Activated T-cell treated with anti-CD3 and anti-CD28 coated beads for 48 hours (primary cell): ENCODE measurements at regions not wholly inside any gene's neighbourhood (a gene's known extent, or its start where the extent isn't known, plus 50 kb on each side); places are given as distances from the start of the nearest gene placed in this dataset.

Experiments used
- DNase-seq: peaks from one replicate; pipeline ENCODE4 v3.0.0-alpha.2; 2020; ENCODE audit warnings: low read depth

DNA sequence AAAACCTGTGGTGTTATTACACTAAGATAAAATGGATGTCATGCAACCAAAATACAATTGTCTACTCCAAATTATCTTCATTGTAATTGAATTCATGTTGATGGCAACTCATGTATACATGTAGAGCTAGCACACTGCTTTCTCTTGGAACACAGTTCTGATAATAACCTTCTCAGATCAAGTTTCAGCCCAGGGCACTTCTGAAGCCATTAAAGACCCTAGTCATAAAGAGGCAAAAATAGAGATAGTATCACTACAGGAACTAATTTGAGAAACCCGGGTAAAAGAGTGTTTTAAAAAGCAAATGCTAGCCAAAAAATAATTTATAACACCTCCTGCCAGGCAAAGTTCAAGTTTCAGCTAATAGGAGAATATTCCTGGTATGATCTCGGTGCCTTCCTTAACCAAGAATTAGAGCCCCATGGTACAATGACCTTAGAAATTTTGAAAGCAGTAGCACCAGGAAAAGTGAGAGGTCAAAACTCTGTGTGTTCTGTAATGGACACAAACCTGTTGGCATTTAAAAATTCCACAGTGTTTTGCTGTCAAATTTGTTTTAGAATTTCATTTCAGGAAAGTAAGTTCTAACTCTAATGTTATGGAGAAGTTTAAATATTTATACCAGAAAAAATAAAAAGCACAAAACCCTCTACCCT lies 105.0 kb upstream of the FRMD6 start:
- no peak for DNase-seq

DNA sequence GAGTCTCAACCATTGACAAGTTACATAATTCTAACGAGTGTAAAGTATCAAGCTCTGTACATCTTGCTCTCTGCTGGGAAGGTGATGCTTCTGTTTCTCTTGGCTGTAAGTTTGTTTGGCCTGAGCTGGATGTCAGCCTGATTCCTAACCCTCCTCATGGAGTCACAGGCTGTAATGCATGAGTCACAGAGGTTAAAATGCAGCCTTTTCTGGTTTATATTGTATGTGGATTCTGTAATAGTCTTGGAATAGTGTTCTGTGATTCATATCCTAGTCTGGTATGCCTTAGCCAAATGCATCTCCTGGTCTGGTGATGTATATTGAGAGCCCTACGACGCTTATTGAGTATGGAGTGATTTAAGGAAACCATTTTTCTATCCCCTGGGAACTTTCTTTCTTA lies 104.5 kb upstream of the FRMD6 start:
- no peak for DNase-seq

DNA sequence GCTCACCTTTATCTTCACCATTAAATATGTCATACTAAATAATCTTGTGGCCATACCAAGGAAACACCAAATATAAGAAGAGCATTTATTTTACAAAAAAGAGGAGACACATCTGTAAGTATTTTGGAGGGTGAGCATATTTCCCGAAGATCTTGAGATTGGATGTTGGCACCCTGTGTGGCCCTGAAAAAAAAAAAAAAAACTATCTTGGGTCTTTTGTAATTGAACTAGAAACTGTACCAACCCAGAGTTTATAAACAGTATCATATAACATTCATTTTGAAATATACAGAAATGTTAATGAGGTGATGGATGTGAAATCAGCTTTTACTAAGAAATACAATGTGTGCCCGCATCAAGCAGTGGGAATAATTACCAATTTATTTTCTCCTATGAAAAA lies 104.0 kb upstream of the FRMD6 start:
- no peak for DNase-seq

DNA sequence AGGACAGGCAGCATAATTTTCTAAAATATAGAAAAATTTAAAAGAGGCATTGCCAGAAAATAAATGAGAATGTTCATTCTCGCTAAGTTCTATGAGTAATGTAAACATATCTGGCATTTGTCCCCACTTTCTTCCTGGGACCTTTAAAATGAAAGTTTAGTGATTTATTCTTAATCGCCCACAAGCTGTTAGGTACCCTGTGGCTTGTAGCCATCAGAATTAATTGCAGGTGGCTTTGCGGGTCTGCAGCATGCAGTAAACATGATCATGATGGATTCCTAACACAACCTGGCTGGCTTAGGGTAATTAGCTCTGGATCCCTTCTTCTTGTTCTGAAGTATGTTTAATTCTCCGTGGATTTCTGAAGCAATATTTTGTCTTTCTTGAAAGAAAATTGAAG lies 103.5 kb upstream of the FRMD6 start:
- DNase-seq: no peak

DNA sequence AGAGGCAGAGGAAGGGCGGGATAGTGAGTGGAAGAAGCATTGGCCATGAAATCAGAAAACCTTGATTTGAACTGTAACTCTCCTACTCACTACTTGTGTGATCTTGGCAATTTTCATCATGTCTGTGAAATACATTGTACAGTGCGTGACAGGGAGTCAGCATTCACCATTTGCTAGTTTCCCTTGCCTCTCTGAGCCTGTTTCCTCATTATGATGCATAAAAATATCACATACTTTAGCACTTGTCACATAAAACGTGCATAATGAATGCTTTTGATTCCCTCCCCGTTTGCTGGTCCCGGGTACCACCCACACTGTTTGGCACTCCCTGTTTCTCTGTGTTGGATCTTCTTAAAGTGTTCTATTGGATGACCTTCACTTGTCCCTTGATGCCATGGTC lies 101.1 kb upstream of the FRMD6 start:
- DNase-seq: no peak

DNA sequence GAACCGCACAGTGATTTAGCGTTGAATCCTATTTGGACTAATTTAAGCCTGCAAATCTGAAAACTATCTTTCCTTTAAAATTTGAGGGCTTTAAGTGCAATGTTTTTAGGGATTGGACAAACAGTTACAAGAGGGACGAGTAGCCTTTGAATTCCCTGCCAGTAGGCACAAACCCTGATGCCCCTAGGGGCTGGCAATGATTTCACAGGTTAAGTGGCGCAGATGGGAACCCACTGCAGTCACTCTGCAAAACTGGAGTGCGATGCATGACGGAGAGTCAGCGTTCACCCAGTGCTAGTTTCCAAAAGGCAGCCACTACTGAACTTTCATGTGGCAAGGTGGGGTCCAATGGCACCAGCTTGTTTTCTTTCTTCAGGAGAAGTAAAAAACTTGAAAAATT lies 99.4 kb upstream of the FRMD6 start:
- no peak for DNase-seq

DNA sequence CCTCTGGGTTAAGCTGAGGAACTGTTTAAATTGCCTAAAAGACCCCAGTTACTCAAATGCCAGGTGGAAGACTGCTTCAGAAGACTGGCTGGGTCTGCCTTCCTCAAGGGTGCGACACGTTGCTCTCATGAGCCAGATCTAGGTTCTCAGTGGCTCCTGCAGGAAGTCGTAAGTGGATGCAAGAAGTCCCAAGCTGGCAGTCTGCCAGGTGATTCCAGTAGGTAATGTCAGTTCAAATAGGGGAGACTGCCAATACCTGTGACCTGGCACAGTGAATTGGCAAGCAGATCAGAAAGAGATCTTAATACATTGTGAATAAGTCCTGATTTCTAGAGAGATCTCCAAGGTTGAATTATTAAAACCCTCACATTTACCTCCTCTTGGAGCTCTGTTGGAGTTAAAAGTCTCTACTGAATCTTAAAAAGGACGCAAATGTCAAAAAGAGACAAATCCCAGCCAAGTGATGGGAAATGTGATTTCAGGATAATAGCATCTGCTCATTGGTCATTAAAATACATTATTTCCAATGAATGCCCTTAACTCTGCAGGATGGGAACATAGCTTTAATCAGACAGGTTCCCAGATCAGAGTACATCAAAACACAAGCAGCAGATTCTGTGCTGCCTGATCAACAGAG lies 98.8 kb upstream of the FRMD6 start:
- DNase-seq: no peak

DNA sequence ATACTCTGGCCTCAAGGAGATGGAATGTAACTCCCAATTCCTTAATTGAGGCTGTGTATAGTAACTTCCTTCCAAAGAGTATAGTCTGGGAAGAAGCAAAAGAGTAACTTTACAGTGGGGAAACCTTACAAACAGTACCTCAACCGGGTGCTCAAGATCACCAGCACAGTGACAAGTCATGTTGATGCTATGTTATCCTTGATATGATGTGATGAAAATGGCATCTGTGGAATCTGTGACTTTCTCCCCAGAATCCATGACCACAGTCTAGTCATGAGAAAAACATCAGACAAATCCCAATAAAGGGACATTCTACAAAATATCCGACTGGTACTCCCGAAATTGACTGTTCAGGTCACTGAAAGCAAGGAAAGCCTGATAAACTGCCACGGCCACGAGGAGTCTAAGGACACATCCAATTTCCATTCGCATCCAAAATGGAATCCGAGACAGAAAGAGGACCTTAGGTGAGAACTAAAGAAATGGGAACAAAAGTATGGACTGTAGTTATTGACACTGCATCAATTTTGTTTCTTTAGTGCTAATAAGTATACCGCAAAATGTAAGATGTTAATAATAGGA lies 97.3 kb upstream of the FRMD6 start:
- DNase-seq: no peak

DNA sequence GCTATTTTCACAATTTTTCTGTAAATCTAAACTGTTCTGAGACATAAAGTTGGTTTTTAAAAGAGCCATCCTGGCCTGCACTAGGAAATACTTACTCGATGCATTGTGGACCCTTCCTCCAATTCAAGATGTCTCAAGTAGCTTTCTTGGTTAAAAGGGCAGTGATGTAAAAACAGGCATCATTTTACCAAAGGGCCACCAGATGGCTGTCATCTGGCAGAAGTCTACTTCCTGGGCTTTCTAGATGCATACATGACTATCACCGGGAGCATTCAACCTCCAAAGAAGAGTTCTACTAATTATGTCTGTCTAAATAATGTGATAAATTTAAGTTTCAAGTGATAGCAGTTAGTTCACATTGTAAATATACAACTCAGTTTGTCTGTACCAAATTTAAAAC lies 96.8 kb upstream of the FRMD6 start:
- no peak for DNase-seq

DNA sequence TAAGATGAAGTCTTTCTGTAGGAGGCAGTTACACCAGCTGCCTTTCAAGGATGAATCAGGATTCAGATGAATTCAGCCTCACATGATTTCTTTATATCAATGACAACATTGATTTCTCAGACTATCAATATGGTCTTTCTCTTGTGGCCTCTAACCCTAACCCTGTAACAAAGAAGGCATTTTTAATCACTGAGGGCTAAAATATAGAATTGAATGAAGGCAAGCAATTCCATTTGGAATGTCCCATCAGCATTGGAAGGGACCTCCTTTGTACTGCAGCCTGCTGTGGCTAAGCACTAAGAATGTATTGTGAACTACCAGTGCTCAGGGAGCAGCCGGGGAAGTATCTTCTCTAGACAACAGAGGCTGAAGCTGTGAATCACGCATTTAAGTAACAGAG lies 90.6 kb upstream of the FRMD6 start:
- DNase-seq: no peak

DNA sequence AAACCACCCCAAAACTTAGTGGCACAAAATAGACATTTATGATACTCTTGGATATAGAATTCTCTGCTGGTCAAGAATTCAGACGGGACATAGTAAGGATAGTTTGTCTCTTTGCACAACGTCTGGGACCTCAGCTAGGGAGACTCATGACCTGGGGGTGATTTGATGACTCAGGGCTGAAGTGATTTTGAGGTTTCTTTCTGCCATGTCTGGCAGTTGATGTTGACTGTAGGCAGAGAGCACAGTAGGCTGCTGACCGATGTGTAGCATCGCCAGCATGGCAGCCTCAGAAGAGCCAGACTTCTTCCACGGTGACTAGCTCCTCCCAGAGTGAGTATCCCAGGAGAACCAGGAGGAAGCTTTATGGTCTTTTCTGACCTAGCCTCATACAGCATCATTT lies 88.9 kb upstream of the FRMD6 start:
- DNase-seq: no peak

DNA sequence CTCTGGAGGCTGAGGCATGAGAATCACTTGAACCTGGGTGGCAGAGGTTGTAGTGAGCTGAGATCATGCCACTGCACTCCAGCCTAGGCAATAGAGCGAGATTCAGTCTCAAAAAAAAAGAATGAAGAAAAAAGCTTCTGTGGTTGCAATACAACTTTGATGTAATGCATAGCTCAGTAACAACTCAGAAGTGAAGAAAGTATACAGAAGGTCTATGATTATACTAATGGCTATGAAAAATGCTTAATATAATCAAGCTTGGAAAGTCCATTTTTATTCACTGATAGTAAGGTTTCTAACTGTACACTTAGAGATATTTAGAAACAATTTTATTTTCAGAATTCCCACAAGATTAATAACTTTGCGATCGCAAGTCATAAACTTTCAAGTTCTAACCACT lies 88.2 kb upstream of the FRMD6 start:
- DNase-seq: no peak

DNA sequence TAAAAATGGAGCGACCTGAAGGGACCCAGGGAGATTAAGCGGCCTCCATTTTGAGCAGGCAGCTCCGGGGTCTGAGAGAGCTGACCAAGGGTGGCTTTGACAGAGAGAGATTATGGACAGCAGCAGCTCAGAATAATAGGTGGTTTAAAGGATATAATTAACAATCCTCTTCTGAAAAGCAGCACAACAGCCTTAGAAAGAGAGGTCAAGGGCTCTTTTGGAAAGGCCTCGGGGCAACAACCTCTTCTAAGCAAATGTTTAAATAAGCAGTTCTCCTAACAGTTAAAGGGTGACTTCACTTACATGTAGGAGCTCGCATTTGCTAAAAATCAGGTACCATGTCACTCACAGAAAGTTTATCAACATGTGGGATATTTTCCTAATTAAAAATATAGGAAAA lies 87.2 kb upstream of the FRMD6 start:
- DNase-seq: no peak

DNA sequence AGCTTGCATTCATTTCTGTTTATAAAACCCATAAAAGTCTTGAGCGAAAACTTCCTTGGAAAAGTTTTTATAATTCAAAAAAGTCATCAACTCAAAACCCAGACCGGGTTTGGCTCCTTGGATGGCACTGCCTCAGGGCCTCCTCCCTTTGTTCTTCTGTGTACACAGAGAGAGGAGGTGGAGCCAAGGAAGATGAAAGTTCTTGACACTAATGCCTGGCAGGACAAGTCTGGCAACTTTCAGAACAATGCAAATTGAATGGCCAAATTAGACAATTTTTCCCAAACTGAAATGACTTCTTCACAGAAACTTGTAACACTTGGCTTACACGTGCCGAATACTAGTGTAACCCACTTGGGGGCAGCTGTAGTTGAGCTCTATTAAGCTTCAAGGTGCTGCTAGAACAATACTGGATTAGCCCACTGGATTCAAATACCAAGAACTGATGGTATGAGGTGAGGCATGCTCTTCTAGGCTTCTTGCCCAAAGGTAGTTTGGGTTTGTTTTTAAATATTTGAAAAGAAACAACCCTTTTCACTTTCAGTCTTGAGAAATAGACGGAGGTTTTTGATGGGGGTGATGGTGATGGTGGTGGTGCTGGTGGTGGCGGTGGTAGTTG lies 86.6 kb upstream of the FRMD6 start:
- DNase-seq: no peak

DNA sequence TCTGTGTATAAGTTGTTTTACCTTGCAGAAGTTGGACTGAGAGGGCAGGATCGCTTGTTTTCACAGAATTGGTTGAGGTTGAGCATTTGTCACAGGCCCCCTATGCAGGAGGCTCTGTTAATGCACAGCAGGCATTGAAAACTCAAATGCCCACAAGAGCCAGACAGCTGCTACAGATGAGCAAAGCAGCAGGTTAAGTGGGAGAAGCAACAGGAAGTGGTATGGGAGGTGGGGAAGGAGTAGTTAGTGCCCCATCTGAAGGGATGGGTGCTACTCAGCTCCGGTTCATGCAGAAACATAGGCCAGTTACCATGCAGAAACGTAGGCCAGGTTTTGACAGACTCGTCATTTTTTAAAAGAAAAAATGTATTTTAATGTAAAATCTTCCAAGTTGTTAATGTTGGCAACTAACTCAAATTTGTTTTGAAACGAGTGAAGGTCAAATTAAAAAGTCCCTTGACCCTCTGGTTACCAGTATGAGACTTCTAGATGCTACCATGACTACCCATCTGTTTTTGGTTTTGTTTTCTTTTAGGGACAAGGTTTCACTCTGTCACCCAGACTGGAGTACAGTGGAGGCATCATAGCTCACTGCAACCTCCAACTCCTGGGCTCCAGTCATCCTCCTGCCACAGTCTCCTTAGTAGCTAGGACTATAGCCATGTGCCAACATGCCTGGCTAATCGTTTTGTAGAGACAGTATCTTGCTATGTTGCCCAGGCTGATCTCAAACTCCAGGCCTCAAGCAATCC lies 84.7 kb upstream of the FRMD6 start:
- DNase-seq: no peak

DNA sequence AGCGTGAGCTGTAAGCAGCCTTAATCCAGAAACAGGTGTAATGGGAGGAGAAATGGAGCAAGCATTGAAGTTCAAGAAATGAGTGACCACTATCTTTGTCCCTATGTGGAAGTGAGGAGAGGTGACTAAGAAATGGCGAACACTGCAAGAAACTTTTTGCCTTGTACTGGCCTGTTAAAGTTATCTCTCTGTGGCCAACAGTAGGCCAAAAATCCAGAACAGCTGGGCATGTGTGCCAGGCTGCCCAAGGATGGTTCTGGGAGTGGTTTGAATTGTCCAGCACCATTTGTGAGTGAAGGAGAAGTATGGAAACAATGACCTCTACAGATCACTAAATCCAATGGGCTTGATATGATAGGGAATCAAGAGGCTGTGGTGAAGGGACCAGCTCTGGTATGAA lies 83.3 kb upstream of the FRMD6 start:
- DNase-seq: no peak

DNA sequence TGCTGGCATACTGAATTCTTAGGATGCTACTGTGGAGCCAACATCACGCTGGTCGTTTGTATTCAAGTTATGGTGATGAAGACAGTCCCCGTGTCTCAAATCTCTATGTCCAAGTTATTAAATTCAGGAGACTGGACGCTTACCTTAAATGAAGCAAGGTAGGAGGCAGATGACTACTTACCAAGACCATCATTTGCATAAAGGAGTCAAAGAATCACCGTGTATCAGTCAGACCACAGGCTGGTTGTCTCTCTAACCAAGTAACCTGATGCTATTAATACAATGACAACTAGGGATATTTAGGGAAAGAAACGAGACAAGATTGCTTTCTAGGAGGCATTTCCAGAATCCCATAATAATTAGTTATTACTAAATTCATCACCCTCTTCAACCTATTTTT lies 78.1 kb upstream of the FRMD6 start:
- no peak for DNase-seq

DNA sequence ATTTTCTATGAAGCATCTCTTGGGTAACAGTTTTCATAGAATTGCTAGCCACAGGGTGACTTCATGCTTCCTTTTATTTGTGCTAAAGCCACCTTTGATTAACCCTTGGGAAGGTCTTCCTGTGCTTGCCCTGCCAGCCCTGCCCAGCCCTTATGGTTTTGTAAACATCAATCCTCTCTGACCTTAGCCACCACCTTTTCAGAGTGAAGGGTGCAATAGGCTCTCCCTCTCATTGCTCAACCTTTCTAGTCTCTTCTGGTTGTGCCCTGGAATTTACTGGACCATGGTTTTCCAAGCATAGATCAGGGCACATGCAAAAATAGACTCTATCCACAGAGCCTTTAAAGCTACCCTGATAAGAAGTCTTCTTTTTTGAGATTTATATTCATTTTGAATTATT lies 77.7 kb upstream of the FRMD6 start:
- DNase-seq: no peak

DNA sequence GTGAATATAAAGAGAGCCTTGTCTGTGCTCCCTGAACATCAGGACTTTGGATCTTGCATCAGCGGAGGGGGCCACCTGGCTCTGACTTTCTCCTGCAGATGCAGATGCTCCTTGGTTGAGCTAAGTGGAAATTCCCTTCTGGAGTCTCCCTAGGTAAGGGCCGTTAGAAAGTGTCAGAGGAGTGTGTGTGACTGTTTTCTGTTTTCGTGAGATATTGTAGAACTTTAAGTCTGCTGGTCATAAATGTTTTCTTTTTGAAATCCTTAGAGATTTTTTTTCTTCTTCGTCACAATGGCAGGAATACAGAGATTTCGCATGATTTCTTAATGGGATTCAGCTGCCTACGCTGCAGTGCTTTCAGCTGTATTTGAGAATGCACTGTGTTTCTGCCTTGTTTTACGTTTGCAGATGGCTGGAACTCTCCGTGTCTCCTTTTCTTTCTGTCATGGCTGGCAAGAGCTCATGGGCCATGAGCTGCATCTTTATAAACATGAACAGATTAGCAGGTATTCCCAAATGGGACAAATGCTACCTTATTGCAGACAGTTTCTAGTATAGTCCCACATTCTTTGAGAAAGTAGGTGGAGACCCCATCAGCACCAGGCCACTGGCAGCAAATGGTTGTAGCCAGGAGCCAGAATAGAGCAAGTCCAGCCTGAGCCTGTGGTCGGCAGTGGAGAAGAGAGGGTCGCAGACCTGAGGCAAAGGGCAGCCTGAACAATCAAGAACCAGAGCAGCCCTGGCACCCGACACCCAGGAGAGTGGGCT lies 76.2 kb upstream of the FRMD6 start:
- DNase-seq: no peak

DNA sequence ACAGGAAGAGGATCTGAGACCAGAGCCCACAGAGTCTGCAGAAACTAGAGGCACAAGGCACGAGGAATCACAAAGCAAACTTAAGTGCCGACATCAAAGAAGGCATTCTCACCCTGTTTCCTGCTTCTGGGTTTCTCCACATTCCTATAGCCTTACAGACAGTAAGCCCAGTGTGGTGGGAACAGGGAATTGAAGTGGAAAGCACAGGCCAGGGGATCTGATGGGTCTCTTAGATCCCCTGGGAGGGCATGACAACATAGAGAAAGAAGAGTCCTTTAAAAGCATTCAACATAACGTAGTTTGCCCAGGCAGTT lies 75.6 kb upstream of the FRMD6 start:
- no peak for DNase-seq

DNA sequence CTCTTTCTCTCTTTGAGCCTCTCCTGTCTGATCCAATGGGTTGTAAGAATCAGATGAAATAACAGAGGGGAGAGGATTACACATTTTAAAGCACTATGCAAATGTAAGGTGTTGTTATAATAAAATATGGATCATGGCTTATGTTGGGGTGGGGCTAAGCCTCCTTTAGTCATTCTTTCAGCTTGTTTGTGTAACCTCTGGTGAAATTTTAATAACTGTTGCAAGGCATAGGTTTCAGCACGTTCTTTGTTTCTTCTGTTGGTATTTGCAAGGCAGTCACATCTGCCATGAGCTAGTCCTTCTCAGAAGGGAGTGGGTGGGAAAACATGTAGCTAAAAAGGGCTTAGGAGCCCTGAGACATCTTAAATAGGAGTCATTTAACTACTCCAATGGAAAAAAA lies 74.8 kb upstream of the FRMD6 start:
- no peak for DNase-seq

DNA sequence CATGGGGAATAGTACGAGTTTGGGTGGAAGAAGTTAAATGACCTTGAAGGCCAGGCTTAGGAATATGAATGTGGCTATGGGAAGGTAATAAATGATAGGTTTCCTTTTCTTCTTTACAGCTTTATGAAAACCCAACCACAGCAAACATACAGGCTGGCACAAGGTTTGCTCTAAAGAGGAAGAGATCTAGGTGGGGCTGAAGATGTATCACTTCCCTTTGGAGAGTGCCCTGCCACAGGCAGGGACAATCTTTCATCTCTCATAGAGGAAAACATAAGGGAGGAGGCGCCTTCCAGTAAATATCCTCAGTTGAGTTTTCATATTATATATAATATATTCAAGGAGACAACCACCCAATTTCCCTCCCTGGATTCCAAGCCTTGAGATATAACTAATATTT lies 72.9 kb upstream of the FRMD6 start:
- DNase-seq: no peak
